ENCODE measurements at regions not wholly inside any gene's neighbourhood (a gene's known extent, or its start where the extent isn't known, plus 50 kb on each side); places are given as distances from the start of the nearest gene placed in this dataset.
"Not testable (repeated sequence)": the region's sequence is repeated elsewhere in the genome, so short reads cannot be mapped to it uniquely, and the experiment has no call there.

GRCh38 chr4:138400066-138400465 lies 157.9 kb upstream of the SLC7A11 start:
- DNase-seq (ENCODE audit: low read depth) = no peak
- in situ Hi-C loops (cut with HindIII; ENCODE audit: low pct_unique_long_range_greater_than_20kb, low sequenced_read_pairs) = no loop called here

- no peak for DNase-seq (ENCODE audit: low read depth)
- in situ Hi-C loops (cut with HindIII; ENCODE audit: low pct_unique_long_range_greater_than_20kb, low sequenced_read_pairs) = no loop called here
Measured at GRCh38 chr4:138399081-138399480, 156.9 kb upstream of the SLC7A11 start.

GRCh38 chr4:138398322-138398721 lies 156.2 kb upstream of the SLC7A11 start:
- in situ Hi-C loops (cut with HindIII; ENCODE audit: low pct_unique_long_range_greater_than_20kb, low sequenced_read_pairs) = no loop called here
- DNase-seq (ENCODE audit: low read depth) = no peak

DNA sequence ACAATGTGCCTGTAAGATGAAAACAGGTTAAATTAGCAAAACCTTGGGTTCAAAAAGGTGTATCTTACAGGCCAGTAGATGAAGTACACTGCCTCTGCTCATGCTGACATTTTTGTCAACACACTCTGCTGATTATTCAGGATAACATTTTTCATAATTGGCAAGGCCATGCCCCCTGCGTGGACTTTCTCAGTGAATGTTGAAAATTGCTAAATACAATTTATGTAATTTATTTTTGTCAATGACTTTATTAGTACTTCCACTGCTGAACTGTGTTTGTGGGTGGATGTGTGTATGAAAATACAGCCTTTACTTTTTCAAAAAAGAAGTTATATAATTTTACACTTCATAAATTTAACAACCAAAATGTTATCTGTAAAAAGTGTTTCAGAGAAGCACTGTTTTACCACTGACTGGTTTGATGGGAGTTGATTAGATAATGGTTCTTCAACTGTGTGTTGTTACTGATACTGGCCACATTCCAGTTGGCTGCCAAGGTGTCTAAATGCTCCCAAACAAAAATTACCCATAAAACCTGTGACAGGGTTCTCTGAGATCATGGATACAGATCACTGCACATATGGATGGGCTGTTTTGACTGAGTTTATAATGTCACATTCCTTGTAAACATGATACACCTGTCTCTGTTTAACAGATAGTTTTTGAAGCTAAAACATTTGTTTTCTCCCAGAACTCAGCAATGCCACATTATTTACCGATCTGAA lies 151.9 kb upstream of the SLC7A11 start:
- in situ Hi-C loops (cut with HindIII; ENCODE audit: low pct_unique_long_range_greater_than_20kb, low sequenced_read_pairs) = no loop called here
- DNase-seq (ENCODE audit: low read depth) = no peak

DNA sequence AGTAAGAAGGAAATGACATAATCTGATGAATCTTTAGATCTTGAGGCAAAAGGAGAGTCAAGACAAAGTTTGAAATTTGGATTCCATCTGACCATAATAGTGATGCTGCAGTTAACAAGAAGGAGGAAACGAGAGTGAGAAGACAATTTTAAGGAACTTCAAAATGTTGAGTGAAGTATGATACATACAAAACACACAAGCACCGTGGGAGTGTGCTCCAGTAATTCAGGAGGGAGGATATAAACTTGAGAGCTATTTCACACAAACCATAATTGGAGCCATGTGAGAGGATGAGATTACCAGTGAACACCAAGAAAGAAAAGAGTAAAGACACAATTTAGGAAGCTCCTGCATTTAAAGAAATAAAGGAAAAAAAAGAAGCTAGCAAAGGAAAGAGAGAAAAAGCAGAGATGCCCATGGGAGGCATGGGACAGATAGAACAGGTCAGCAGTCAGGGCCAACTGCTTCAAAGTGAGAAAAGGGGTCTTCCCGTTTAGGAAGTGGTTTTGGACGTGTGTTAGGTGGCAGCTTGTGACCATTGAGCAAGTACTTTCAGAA lies 150.7 kb upstream of the SLC7A11 start:
- in situ Hi-C loops (cut with HindIII; ENCODE audit: low pct_unique_long_range_greater_than_20kb, low sequenced_read_pairs) = no loop called here
- no peak for DNase-seq (ENCODE audit: low read depth)

- DNase-seq (ENCODE audit: low read depth) = no peak
- in situ Hi-C loops (cut with HindIII; ENCODE audit: low pct_unique_long_range_greater_than_20kb, low sequenced_read_pairs) = no loop called here
Measured at GRCh38 chr4:138389976-138390685, 148.0 kb upstream of the SLC7A11 start.

DNA sequence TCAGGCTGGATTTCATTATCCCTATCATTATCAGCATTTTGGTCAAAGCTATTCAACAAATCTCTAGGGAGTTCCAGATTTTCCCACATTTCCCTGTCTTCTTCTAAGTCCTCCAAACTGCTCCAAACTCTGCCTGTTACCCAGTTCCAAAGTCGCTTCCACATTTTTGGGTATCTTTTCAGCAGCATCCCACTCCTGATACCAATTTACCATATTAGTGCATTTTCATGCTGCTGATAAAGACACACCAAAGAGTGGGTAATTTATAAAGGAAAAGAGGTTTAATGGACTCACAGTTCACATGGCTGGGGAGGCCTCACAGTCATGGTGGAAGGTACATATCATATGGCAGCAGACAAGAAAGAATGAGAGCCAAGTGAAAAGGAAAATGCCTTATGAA lies 132.8 kb upstream of the SLC7A11 start:
- DNase-seq (ENCODE audit: low read depth) = no peak
- in situ Hi-C loops (cut with HindIII; ENCODE audit: low pct_unique_long_range_greater_than_20kb, low sequenced_read_pairs) = no loop called here

GRCh38 chr4:138367942-138368341 lies 125.8 kb upstream of the SLC7A11 start:
- DNase-seq (ENCODE audit: low read depth) = no peak
- in situ Hi-C loops (cut with HindIII; ENCODE audit: low pct_unique_long_range_greater_than_20kb, low sequenced_read_pairs) = no loop called here

GRCh38 chr4:138352446-138352845 lies 110.3 kb upstream of the SLC7A11 start:
- DNase-seq (ENCODE audit: low read depth); in situ Hi-C loops (cut with HindIII; ENCODE audit: low pct_unique_long_range_greater_than_20kb, low sequenced_read_pairs): not testable (repeated sequence)

GRCh38 chr4:138348055-138348454 lies 105.9 kb upstream of the SLC7A11 start:
- DNase-seq (ENCODE audit: low read depth) = no peak
- in situ Hi-C loops (cut with HindIII; ENCODE audit: low pct_unique_long_range_greater_than_20kb, low sequenced_read_pairs) = no loop called here

- DNase-seq (ENCODE audit: low read depth) = no peak
- in situ Hi-C loops (cut with HindIII; ENCODE audit: low pct_unique_long_range_greater_than_20kb, low sequenced_read_pairs) = no loop called here
Measured at GRCh38 chr4:138347561-138347960, 105.4 kb upstream of the SLC7A11 start.

GRCh38 chr4:138344851-138345250 lies 102.7 kb upstream of the SLC7A11 start:
- no peak for DNase-seq (ENCODE audit: low read depth)
- in situ Hi-C loops (cut with HindIII; ENCODE audit: low pct_unique_long_range_greater_than_20kb, low sequenced_read_pairs) = no loop called here

- no peak for DNase-seq (ENCODE audit: low read depth)
- in situ Hi-C loops (cut with HindIII; ENCODE audit: low pct_unique_long_range_greater_than_20kb, low sequenced_read_pairs) = no loop called here
Measured at GRCh38 chr4:138344054-138344453, 101.9 kb upstream of the SLC7A11 start.

- DNase-seq (ENCODE audit: low read depth) = no peak
- in situ Hi-C loops (cut with HindIII; ENCODE audit: low pct_unique_long_range_greater_than_20kb, low sequenced_read_pairs) = no loop called here
Measured at GRCh38 chr4:138341739-138342415, 99.7 kb upstream of the SLC7A11 start.

GRCh38 chr4:138338840-138339239 lies 96.7 kb upstream of the SLC7A11 start:
- in situ Hi-C loops (cut with HindIII; ENCODE audit: low pct_unique_long_range_greater_than_20kb, low sequenced_read_pairs) = no loop called here
- DNase-seq (ENCODE audit: low read depth) = no peak

DNA sequence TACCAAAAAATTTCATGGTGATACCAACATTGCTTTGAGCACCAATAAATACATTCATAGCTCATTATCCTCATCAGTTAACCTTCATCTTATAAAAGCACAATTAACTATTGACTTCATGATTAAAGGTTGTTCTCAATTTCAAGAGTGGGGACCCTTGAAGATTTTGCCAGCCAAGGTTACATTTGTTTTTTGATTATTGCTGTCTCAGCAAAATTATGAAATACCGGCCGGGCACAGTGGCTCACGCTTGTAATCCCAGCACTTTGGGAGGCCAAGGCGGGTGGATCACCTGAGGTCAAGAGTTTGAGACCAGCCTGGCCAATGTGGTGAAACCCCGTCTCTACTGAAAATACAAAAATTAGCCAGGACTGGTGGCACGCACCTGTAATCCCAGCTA lies 96.1 kb upstream of the SLC7A11 start:
- in situ Hi-C loops (cut with HindIII; ENCODE audit: low pct_unique_long_range_greater_than_20kb, low sequenced_read_pairs); DNase-seq (ENCODE audit: low read depth): not testable (repeated sequence)

- DNase-seq (ENCODE audit: low read depth) = peak; percentile 47
- in situ Hi-C loops (cut with HindIII; ENCODE audit: low pct_unique_long_range_greater_than_20kb, low sequenced_read_pairs) = no loop called here
Measured at GRCh38 chr4:138334346-138335016, 92.3 kb upstream of the SLC7A11 start.

GRCh38 chr4:138332415-138332814 lies 90.3 kb upstream of the SLC7A11 start:
- DNase-seq (ENCODE audit: low read depth); in situ Hi-C loops (cut with HindIII; ENCODE audit: low pct_unique_long_range_greater_than_20kb, low sequenced_read_pairs): not testable (repeated sequence)

DNA sequence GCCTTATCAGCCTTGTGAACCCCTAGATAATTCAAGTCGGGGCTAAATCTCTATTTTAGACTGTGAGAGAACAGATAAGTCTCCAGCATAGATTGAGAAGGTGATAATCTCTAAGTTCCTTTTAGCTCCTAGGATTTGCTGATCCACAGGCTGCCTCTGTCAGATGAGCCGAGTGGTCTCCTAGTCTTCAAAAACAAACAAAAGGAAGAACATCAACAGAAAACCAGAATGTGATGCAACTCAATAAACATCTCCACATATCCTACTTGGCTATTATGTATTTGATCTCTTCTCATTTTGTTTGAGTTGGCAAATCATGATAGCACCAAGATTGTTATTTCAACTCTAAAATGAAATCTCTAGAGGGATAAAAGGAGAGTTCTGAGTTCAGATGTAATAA lies 88.4 kb upstream of the SLC7A11 start:
- no peak for DNase-seq (ENCODE audit: low read depth)
- in situ Hi-C loops (cut with HindIII; ENCODE audit: low pct_unique_long_range_greater_than_20kb, low sequenced_read_pairs) = no loop called here
